Ovary (tissue), 3 donors: ENCODE measurements at regions not wholly inside any gene's neighbourhood (a gene's known extent, or its start where the extent isn't known, plus 50 kb on each side); places are given as distances from the start of the nearest gene placed in this dataset.

Experiments
- CTCF ChIP-seq, 3 donors: fragments of 450-650 bp in 2 of 3; fragments of 200-600 bp in 1 of 3; IDR thresholded peaks; one replicate each; pipeline versions ENCODE4 v1.5.1 to v1.8.0; 2016 to 2022; ENCODE audit warnings: antibody characterized with exemption in 3 of 3, mild to moderate bottlenecking in 1 of 3
- EP300 ChIP-seq: sonication (generic); formaldehyde crosslinking; IDR thresholded peaks from one replicate; pipeline ENCODE4 v1.6.1; 2017; ENCODE audit warnings: antibody characterized with exemption
- POLR2A ChIP-seq: fragments of 450-650 bp; IDR thresholded peaks from one replicate; pipeline ENCODE4 v1.6.1; 2017; ENCODE audit warnings: antibody characterized with exemption, mild to moderate bottlenecking, moderate library complexity
- donor health status: DM: no; HTN: no; CAD: no.

GRCh38 chr5:15234911-15235310, 265.1 kb upstream of the FBXL7 start:
- TF ChIP-seq CTCF (IDR thresholded peaks at IDR 0.05) (no peak), EP300 (no peak), POLR2A (no peak)
